GM12878 (cell line): ENCODE measurements at regions not wholly inside any gene's neighbourhood (a gene's known extent, or its start where the extent isn't known, plus 50 kb on each side); places are given as distances from the start of the nearest gene placed in this dataset.

Source experiments
- FOXM1 ChIP-seq: IDR thresholded peaks from 2 replicates; pipeline ENCODE4 v1.6.1; 2012; ENCODE audit warnings: low read depth, mild to moderate bottlenecking, inconsistent platforms, low read length, moderate library complexity
- NFYA ChIP-seq: IDR thresholded peaks from 2 replicates; pipeline ENCODE4 v1.6.1; 2011; ENCODE audit warnings: low read depth, mild to moderate bottlenecking, low read length, improper control_type of control experiment, borderline replicate concordance
- POLR2A ChIP-seq: IDR thresholded peaks from 2 replicates; pipeline ENCODE4 v1.6.1; 2011; ENCODE audit warnings: low read depth, mild to moderate bottlenecking, low read length
- RAD21 ChIP-seq: IDR thresholded peaks from 2 replicates; pipeline ENCODE4 v1.6.1; 2011; ENCODE audit warnings: mild to moderate bottlenecking, low read depth, low read length, moderate library complexity; ENCODE audit not compliant: insufficient read depth
- TF ChIP-seq, protein P1 (sequence below): IDR thresholded peaks from 2 replicates; pipeline ENCODE4 v1.6.1; 2012; ENCODE audit warnings: mild to moderate bottlenecking, low read depth, low read length

- TF ChIP-seq, protein P1, sequence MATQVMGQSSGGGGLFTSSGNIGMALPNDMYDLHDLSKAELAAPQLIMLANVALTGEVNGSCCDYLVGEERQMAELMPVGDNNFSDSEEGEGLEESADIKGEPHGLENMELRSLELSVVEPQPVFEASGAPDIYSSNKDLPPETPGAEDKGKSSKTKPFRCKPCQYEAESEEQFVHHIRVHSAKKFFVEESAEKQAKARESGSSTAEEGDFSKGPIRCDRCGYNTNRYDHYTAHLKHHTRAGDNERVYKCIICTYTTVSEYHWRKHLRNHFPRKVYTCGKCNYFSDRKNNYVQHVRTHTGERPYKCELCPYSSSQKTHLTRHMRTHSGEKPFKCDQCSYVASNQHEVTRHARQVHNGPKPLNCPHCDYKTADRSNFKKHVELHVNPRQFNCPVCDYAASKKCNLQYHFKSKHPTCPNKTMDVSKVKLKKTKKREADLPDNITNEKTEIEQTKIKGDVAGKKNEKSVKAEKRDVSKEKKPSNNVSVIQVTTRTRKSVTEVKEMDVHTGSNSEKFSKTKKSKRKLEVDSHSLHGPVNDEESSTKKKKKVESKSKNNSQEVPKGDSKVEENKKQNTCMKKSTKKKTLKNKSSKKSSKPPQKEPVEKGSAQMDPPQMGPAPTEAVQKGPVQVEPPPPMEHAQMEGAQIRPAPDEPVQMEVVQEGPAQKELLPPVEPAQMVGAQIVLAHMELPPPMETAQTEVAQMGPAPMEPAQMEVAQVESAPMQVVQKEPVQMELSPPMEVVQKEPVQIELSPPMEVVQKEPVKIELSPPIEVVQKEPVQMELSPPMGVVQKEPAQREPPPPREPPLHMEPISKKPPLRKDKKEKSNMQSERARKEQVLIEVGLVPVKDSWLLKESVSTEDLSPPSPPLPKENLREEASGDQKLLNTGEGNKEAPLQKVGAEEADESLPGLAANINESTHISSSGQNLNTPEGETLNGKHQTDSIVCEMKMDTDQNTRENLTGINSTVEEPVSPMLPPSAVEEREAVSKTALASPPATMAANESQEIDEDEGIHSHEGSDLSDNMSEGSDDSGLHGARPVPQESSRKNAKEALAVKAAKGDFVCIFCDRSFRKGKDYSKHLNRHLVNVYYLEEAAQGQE: no peak
- TF ChIP-seq FOXM1 (no peak), NFYA (no peak), RAD21 (no peak), POLR2A (no peak)
These were observed 227.6 kb upstream of the MME start for GRCh38 chr3:154852515-154852914.
